DND-41 (cell line): ENCODE measurements at regions not wholly inside any gene's neighbourhood (a gene's known extent, or its start where the extent isn't known, plus 50 kb on each side); places are given as distances from the start of the nearest gene placed in this dataset.

Experiments used
- CTCF ChIP-seq: IDR thresholded peaks from 2 replicates; pipeline ENCODE4 v1.5.1; 2012; ENCODE audit warnings: borderline replicate concordance, low read length, moderate library complexity, mild to moderate bottlenecking; ENCODE audit not compliant: poor library complexity, severe bottlenecking; ENCODE audit errors: extremely low read depth
- EZH2 ChIP-seq: IDR thresholded peaks from 3 replicates; pipeline ENCODE4 v1.6.1; 2012; ENCODE audit warnings: borderline replicate concordance, low read depth, mild to moderate bottlenecking, moderate library complexity, low read length, inconsistent platforms; ENCODE audit not compliant: severe bottlenecking

GRCh38 chr4:77525538-77525937, 80.1 kb upstream of the CXCL13 start:
- TF ChIP-seq EZH2 (no peak), CTCF (no peak)
